GM18519 (cell line): ENCODE measurements at regions not wholly inside any gene's neighbourhood (a gene's known extent, or its start where the extent isn't known, plus 50 kb on each side); places are given as distances from the start of the nearest gene placed in this dataset.

Experiments used
- ATAC-seq: cut with Tn5 transposase; IDR thresholded peaks from one replicate; pipeline ENCODE4 v1.9.1; 2021; ENCODE audit warnings: mild to moderate bottlenecking, moderate library complexity; ENCODE audit not compliant: unreplicated experiment, low FRiP score

- no peak for ATAC-seq
Observed at GRCh38 chr16:56140645-56141044, 50.6 kb upstream of the GNAO1 start.

GRCh38 chr16:56137269-56137668 is 54.0 kb upstream of the GNAO1 start:
- ATAC-seq: no peak

GRCh38 chr16:56136256-56136655 is 55.0 kb upstream of the GNAO1 start:
- ATAC-seq: no peak

GRCh38 chr16:56134790-56135189 is 56.5 kb upstream of the GNAO1 start:
- no peak for ATAC-seq

GRCh38 chr16:56125922-56126321 is 65.4 kb upstream of the GNAO1 start:
- no peak for ATAC-seq

GRCh38 chr16:56122251-56122650 is 69.0 kb upstream of the GNAO1 start:
- no peak for ATAC-seq

- ATAC-seq: no peak
Observed at GRCh38 chr16:56121156-56121500, 70.2 kb upstream of the GNAO1 start.

- ATAC-seq: no peak
Observed at GRCh38 chr16:56120447-56121155, 70.7 kb upstream of the GNAO1 start.

GRCh38 chr16:56119133-56119532 is 72.2 kb upstream of the GNAO1 start:
- ATAC-seq: peak; percentile 51

- no peak for ATAC-seq
Observed at GRCh38 chr16:56116577-56116964, 74.7 kb upstream of the GNAO1 start.

- no peak for ATAC-seq
Observed at GRCh38 chr16:56115817-56116576, 75.3 kb upstream of the GNAO1 start.

- ATAC-seq: no peak
Observed at GRCh38 chr16:56113223-56113622, 78.1 kb upstream of the GNAO1 start.

- ATAC-seq: no peak
Observed at GRCh38 chr16:56111100-56111499, 80.2 kb upstream of the GNAO1 start.

GRCh38 chr16:56109994-56110393 is 81.3 kb upstream of the GNAO1 start:
- no peak for ATAC-seq

GRCh38 chr16:56109205-56109604 is 82.1 kb upstream of the GNAO1 start:
- ATAC-seq: no peak

GRCh38 chr16:56108724-56109123 is 82.6 kb upstream of the GNAO1 start:
- ATAC-seq: no peak

GRCh38 chr16:56108056-56108471 is 83.2 kb upstream of the GNAO1 start:
- no peak for ATAC-seq

GRCh38 chr16:56106527-56106926 is 84.8 kb upstream of the GNAO1 start:
- no peak for ATAC-seq

- no peak for ATAC-seq
Observed at GRCh38 chr16:56102906-56103305, 88.4 kb upstream of the GNAO1 start.

- ATAC-seq: no peak
Observed at GRCh38 chr16:56102183-56102686, 89.1 kb upstream of the GNAO1 start.

- ATAC-seq: no peak
Observed at GRCh38 chr16:56101480-56101879, 89.8 kb upstream of the GNAO1 start.

- no peak for ATAC-seq
Observed at GRCh38 chr16:56097306-56097705, 94.0 kb upstream of the GNAO1 start.
